Suprapubic skin (tissue), 4 donors: ENCODE measurements at regions not wholly inside any gene's neighbourhood (a gene's known extent, or its start where the extent isn't known, plus 50 kb on each side); places are given as distances from the start of the nearest gene placed in this dataset.
"Not testable (repeated sequence)": the region's sequence is repeated elsewhere in the genome, so short reads cannot be mapped to it uniquely, and the experiment has no call there.

Experiments
- DNase-seq, 2 donors: peaks; one replicate each; pipeline ENCODE4 v3.0.0-alpha.2; 2019; ENCODE audit warnings: low spot score in 2 of 2
- H3K27ac ChIP-seq: fragments of 200-600 bp; sonication (generic); one replicate; pipeline ENCODE4 v1.5.1; 2019
- H3K27me3 ChIP-seq: fragments of 200-600 bp; sonication (generic); one replicate; pipeline ENCODE4 v1.5.1; 2019
- H3K36me3 ChIP-seq: fragments of 200-600 bp; sonication (generic); one replicate; pipeline ENCODE4 v1.5.1; 2019
- H3K4me1 ChIP-seq: fragments of 200-600 bp; sonication (generic); one replicate; pipeline ENCODE4 v1.5.1; 2019
- H3K4me3 ChIP-seq: fragments of 200-600 bp; sonication (generic); one replicate; pipeline ENCODE4 v1.5.1; 2019; ENCODE audit warnings: mild to moderate bottlenecking
- H3K9me3 ChIP-seq: fragments of 200-600 bp; sonication (generic); one replicate; pipeline ENCODE4 v1.5.1; 2019
- EP300 ChIP-seq: sonication (generic); formaldehyde crosslinking; IDR thresholded peaks from one replicate; pipeline ENCODE4 v1.6.1; 2017; ENCODE audit warnings: antibody characterized with exemption
- POLR2A ChIP-seq, 2 donors: fragments of 450-650 bp; IDR thresholded peaks; one replicate each; pipeline ENCODE4 v1.6.1; 2017; ENCODE audit warnings: antibody characterized with exemption in 2 of 2, mild to moderate bottlenecking in 2 of 2, moderate library complexity in 2 of 2
- POLR2AphosphoS5 ChIP-seq, 3 donors: sonication (generic); formaldehyde crosslinking; IDR thresholded peaks; one replicate each; pipeline ENCODE4 v1.6.1; 2017; ENCODE audit warnings: antibody characterized with exemption in 3 of 3
- WGBS: methylation state at CpG from one replicate; pipeline ENCODE4 v1.1.5; 2018; 5-methylcytosine and 5-hydroxymethylcytosine counted together
- TF ChIP-seq, protein P1 (sequence below), 2 donors: fragments of 200-600 bp in 1 of 2; fragments of 450-650 bp in 1 of 2; sonication (generic) in 1 of 2; IDR thresholded peaks; one replicate each; pipeline ENCODE4 v1.5.1; 2016 to 2019; ENCODE audit warnings: antibody characterized with exemption in 2 of 2, mild to moderate bottlenecking in 1 of 2, moderate library complexity in 1 of 2

- H3K4me1 ChIP-seq: no peaks in the 10 kb centered on the region
- H3K9me3 ChIP-seq: no peaks in the 10 kb centered on the region
- DNase-seq: no peak
- H3K36me3 ChIP-seq: no peaks in the 10 kb centered on the region
- H3K4me3 ChIP-seq: no peak overlapping the region
- no peaks in the 10 kb centered on the region for H3K27me3 ChIP-seq
- no peak overlapping the region for H3K27ac ChIP-seq
- TF ChIP-seq POLR2A (IDR thresholded peaks at IDR 0.05): no peak
Measured at GRCh38 chr6:2310042-2310441, 64.6 kb upstream of the GMDS start.

- H3K27me3 ChIP-seq: no peaks in the 10 kb centered on the region
- no peak for DNase-seq
- no peaks in the 10 kb centered on the region for H3K36me3 ChIP-seq
- WGBS: 96% methylated on average over 4 of the region's 4 CpGs
- no peaks in the 10 kb centered on the region for H3K4me1 ChIP-seq
- no peak overlapping the region for H3K4me3 ChIP-seq
- H3K9me3 ChIP-seq: no peaks in the 10 kb centered on the region
- TF ChIP-seq EP300 (no peak), POLR2A (IDR thresholded peaks at IDR 0.05) (no peak), POLR2AphosphoS5 (IDR thresholded peaks at IDR 0.05) (no peak)
- TF ChIP-seq, protein P1, sequence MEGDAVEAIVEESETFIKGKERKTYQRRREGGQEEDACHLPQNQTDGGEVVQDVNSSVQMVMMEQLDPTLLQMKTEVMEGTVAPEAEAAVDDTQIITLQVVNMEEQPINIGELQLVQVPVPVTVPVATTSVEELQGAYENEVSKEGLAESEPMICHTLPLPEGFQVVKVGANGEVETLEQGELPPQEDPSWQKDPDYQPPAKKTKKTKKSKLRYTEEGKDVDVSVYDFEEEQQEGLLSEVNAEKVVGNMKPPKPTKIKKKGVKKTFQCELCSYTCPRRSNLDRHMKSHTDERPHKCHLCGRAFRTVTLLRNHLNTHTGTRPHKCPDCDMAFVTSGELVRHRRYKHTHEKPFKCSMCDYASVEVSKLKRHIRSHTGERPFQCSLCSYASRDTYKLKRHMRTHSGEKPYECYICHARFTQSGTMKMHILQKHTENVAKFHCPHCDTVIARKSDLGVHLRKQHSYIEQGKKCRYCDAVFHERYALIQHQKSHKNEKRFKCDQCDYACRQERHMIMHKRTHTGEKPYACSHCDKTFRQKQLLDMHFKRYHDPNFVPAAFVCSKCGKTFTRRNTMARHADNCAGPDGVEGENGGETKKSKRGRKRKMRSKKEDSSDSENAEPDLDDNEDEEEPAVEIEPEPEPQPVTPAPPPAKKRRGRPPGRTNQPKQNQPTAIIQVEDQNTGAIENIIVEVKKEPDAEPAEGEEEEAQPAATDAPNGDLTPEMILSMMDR (IDR thresholded peaks at IDR 0.05): no peak
- H3K27ac ChIP-seq: no peak overlapping the region
Measured at GRCh38 chr6:2309122-2309521, 63.7 kb upstream of the GMDS start.

- no peaks in the 10 kb centered on the region for H3K27me3 ChIP-seq
- 67% methylated on average over 3 of the region's 3 CpGs for WGBS
- TF ChIP-seq, protein P1 (IDR thresholded peaks at IDR 0.05): no peak
- no peak for TF ChIP-seq EP300
- TF ChIP-seq POLR2AphosphoS5 (IDR thresholded peaks at IDR 0.05): no peak
- no peak for TF ChIP-seq POLR2A (IDR thresholded peaks at IDR 0.05)
Measured at GRCh38 chr6:2307799-2308198, 62.4 kb upstream of the GMDS start.

GRCh38 chr6:2305951-2306350 lies 60.5 kb upstream of the GMDS start:
- 96% methylated on average over 5 of the region's 5 CpGs for WGBS
- no peak overlapping the region for H3K4me3 ChIP-seq
- TF ChIP-seq POLR2A (IDR thresholded peaks at IDR 0.05) (no peak), EP300 (no peak)

More at GRCh38 chr6:2307799-2308198, 62.4 kb upstream of the GMDS start:
- DNase-seq: no peak
- no peak overlapping the region for H3K27ac ChIP-seq
- H3K4me3 ChIP-seq: no peak overlapping the region
- no peaks in the 10 kb centered on the region for H3K9me3 ChIP-seq
- no peaks in the 10 kb centered on the region for H3K36me3 ChIP-seq
- H3K4me1 ChIP-seq: no peaks in the 10 kb centered on the region

DNA sequence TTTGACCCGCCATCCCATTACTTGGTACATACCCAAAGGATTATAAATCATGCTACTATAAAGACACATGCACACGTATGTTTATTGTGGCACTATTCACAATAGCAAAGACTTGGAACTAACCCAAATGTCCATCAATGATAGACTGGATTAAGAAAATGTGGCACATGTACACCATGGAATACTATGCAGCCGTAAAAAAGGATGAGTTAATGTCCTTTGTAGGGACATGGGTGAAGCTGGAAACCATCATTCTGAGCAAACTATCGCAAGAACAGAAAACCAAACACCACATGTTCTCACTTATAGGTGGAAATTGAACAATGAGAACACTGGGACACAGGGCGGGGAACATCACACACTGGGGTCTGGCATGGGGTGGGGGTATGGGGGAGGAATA lies 57.1 kb upstream of the GMDS start:
- not testable (repeated sequence) for DNase-seq, H3K4me3 ChIP-seq, H3K27ac ChIP-seq, H3K4me1 ChIP-seq, H3K27me3 ChIP-seq, H3K9me3 ChIP-seq, H3K36me3 ChIP-seq
- WGBS: 96% methylated on average over 5 of the region's 5 CpGs

More at GRCh38 chr6:2305951-2306350, 60.5 kb upstream of the GMDS start:
- Histone ChIP-seq H3K36me3 (no peaks in the 10 kb centered on the region), H3K4me1 (no peaks in the 10 kb centered on the region), H3K9me3 (no peaks in the 10 kb centered on the region), H3K27me3 (no peaks in the 10 kb centered on the region), H3K27ac (no peak overlapping the region)
- no peak for DNase-seq

DNA sequence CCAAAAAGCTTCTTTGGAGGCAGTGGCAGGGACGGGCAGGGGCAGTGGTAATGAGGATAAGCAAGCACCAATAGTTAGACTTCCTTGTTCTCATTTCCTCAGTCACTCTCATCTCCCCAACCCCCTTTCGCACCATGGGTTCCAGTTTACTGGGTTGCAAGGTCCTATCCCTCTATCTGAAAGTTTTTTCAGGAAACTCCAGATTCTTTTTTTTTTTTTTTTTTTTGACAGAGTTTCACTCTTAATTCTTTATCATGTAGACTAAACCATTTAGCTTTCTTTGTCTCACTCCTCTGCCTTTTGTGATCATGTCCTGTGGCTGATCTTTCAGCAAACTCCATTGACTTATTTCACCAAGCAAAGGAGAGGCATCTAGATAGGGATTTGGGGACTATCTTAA lies 51.4 kb upstream of the GMDS start:
- no peak overlapping the region for H3K27ac ChIP-seq
- no peaks in the 10 kb centered on the region for H3K27me3 ChIP-seq
- H3K4me3 ChIP-seq: no peak overlapping the region
- no peaks in the 10 kb centered on the region for H3K4me1 ChIP-seq
- TF ChIP-seq, protein P1 (IDR thresholded peaks at IDR 0.05): no peak
- TF ChIP-seq POLR2AphosphoS5 (IDR thresholded peaks at IDR 0.05) (no peak), POLR2A (IDR thresholded peaks at IDR 0.05) (no peak), EP300 (no peak)
- H3K36me3 ChIP-seq: no peaks in the 10 kb centered on the region
- DNase-seq: no peak
- 90% methylated on average over 2 of the region's 2 CpGs for WGBS
- peaks cover 8% of the 10 kb centered on the region for H3K9me3 ChIP-seq
